ENCODE measurements at regions not wholly inside any gene's neighbourhood (a gene's known extent, or its start where the extent isn't known, plus 50 kb on each side); places are given as distances from the start of the nearest gene placed in this dataset.
A peak's percentile ranks its signal among the peaks of the same experiment; 100 is the strongest.
"Not testable (repeated sequence)": the region's sequence is repeated elsewhere in the genome, so short reads cannot be mapped to it uniquely, and the experiment has no call there.

- Histone ChIP-seq H3K4me3 (no peak overlapping the region), H3K27me3 (no peaks in the 10 kb centered on the region), H3K4me1 (peaks cover 0 to 23% (median 9%) of the 10 kb centered on the region in 3 donors), H3K27ac (peak overlapping the region in 1 of 4 donors; percentile 78), H3K9me3 (no peaks in the 10 kb centered on the region), H3K36me3 (no peaks in the 10 kb centered on the region)
- 88 to 93% methylated on average over 7 to 11 of the region's 16 CpGs for WGBS, 2 donors (ENCODE audit: low coverage in 1 of 2)
- TF ChIP-seq POLR2AphosphoS5 (IDR thresholded peaks at IDR 0.05) = no peak
- TF ChIP-seq EP300 (IDR thresholded peaks at IDR 0.05) = no peak
- no peak for TF ChIP-seq POLR2A (IDR thresholded peaks at IDR 0.05)
- TF ChIP-seq CTCF (IDR thresholded peaks at IDR 0.05) = no peak
- ATAC-seq = no peak
Observed at GRCh38 chr14:99034711-99035171, 237.3 kb downstream of the BCL11B start.

- no peak overlapping the region for H3K4me3 ChIP-seq
Observed at GRCh38 chr14:99035268-99035667, 236.7 kb downstream of the BCL11B start.

GRCh38 chr14:99035712-99036610 lies 236.0 kb downstream of the BCL11B start:
- TF ChIP-seq POLR2A (IDR thresholded peaks at IDR 0.05) (no peak), POLR2AphosphoS5 (IDR thresholded peaks at IDR 0.05) (peak; percentile 86)

More at GRCh38 chr14:99035268-99035667, 236.7 kb downstream of the BCL11B start:
- WGBS, 2 donors (ENCODE audit: low coverage in 1 of 2) = 0 to 57% methylated on average over 1 to 4 of the region's 4 CpGs
- Histone ChIP-seq H3K27ac (peak overlapping the region in 3 of 4 donors; percentile 54 to 78 (median 76)), H3K4me1 (peaks cover 0 to 23% (median 9%) of the 10 kb centered on the region in 3 donors), H3K27me3 (no peaks in the 10 kb centered on the region), H3K36me3 (no peaks in the 10 kb centered on the region), H3K9me3 (no peaks in the 10 kb centered on the region)
- ATAC-seq = no peak
- TF ChIP-seq CTCF (IDR thresholded peaks at IDR 0.05) (no peak), POLR2AphosphoS5 (IDR thresholded peaks at IDR 0.05) (no peak), POLR2A (IDR thresholded peaks at IDR 0.05) (no peak)

GRCh38 chr14:99036611-99037293 lies 235.2 kb downstream of the BCL11B start:
- TF ChIP-seq CTCF (IDR thresholded peaks at IDR 0.05) (no peak), POLR2AphosphoS5 (IDR thresholded peaks at IDR 0.05) (no peak), EP300 (IDR thresholded peaks at IDR 0.05) (no peak), POLR2A (IDR thresholded peaks at IDR 0.05) (no peak)
- Histone ChIP-seq H3K4me1 (peaks cover 0 to 23% (median 9%) of the 10 kb centered on the region in 3 donors), H3K27me3 (no peaks in the 10 kb centered on the region), H3K9me3 (no peaks in the 10 kb centered on the region), H3K36me3 (no peaks in the 10 kb centered on the region), H3K27ac (peak overlapping the region in 3 of 4 donors; percentile 54 to 78 (median 76)), H3K4me3 (no peak overlapping the region)
- ATAC-seq = no peak
- 83 to 87% methylated on average over 9 to 25 of the region's 25 CpGs for WGBS, 2 donors (ENCODE audit: low coverage in 1 of 2)

More at GRCh38 chr14:99035712-99036610, 236.0 kb downstream of the BCL11B start:
- peaks cover 0 to 23% (median 9%) of the 10 kb centered on the region in 3 donors for H3K4me1 ChIP-seq
- H3K36me3 ChIP-seq = no peaks in the 10 kb centered on the region
- H3K27ac ChIP-seq = peak overlapping the region in 3 of 4 donors; percentile 54 to 78 (median 76)
- peak; percentile 97 for ATAC-seq
- H3K4me3 ChIP-seq = peak overlapping the region in 1 of 2 donors; percentile 30
- no peaks in the 10 kb centered on the region for H3K27me3 ChIP-seq
- no peaks in the 10 kb centered on the region for H3K9me3 ChIP-seq
- WGBS, 2 donors (ENCODE audit: low coverage in 1 of 2) = 53 to 80% methylated on average over 1 to 3 of the region's 30 CpGs

GRCh38 chr14:99037326-99037725 lies 234.7 kb downstream of the BCL11B start:
- not testable (repeated sequence) for H3K9me3 ChIP-seq, ATAC-seq, H3K27me3 ChIP-seq, H3K4me3 ChIP-seq, H3K27ac ChIP-seq, H3K36me3 ChIP-seq
- H3K4me1 ChIP-seq = peaks cover 0 to 23% (median 9%) of the 10 kb centered on the region in 3 donors
- 71 to 83% methylated on average over 1 of the region's 1 CpG for WGBS, 2 donors (ENCODE audit: low coverage in 1 of 2)
